HepG2 (cell line): ENCODE measurements at regions not wholly inside any gene's neighbourhood (a gene's known extent, or its start where the extent isn't known, plus 50 kb on each side); places are given as distances from the start of the nearest gene placed in this dataset.

ENCODE experiments used
- ATAC-seq: fragments of 200-7000 bp; cut with Tn5 transposase; 3 replicates; pipeline ENCODE4 v1.9.1; 2020; ENCODE audit warnings: mild to moderate bottlenecking, moderate library complexity
- BruUV-seq: library from RNA; stranded (reverse); fragments of 400-500 nt; replicated peaks from 2 replicates; lab custom pipeline; 2021; lab: Mats Ljungman, UMichigan
- CTCF ChIA-PET: fragments of 300-600 bp; formaldehyde crosslinking; extraction: SDS; loops from one replicate; lab custom pipeline; 2021; ENCODE audit warnings: low total read pairs, inconsistent platforms, low intra/inter-chr PET ratio; lab: Yijun Ruan, JAX
- POLR2A ChIA-PET: fragments of 350-600 bp; sonication (Branson Sonifier 250); formaldehyde crosslinking; loops from one replicate; lab custom pipeline; 2020; ENCODE audit warnings: antibody characterized with exemption, inconsistent platforms; lab: Yijun Ruan, JAX
- DNase-seq: peaks from one replicate; pipeline ENCODE4 v3.0.0-alpha.2; 2015; ENCODE audit warnings: low spot score
- FAIRE-seq: peaks from 3 replicates; lab custom pipeline; 2011; peaks lifted over from hg19 to GRCh38; lab: Jason Lieb, UNC
- H2AFZ ChIP-seq: one replicate; pipeline ENCODE4 v1.6.1; 2011; ENCODE audit warnings: low read length, inconsistent platforms
- H3K27ac ChIP-seq: fragments of 300-600 bp; 3 replicates; pipeline ENCODE4 v1.8.0; 2011; ENCODE audit warnings: mixed run types, mild to moderate bottlenecking, mixed read lengths, low read length, inconsistent platforms; ENCODE audit not compliant: insufficient read depth; ENCODE audit errors: extremely low read length
- H3K27me3 ChIP-seq, 2 experiments: fragments of 200-600 bp in 1 of 2; 2 replicates in 1 of 2; 3 replicates in 1 of 2; pipeline versions ENCODE4 v1.6.0 to v1.8.0; 2011; ENCODE audit warnings: low read length in 2 of 2, mild to moderate bottlenecking in 2 of 2, moderate library complexity in 2 of 2, inconsistent platforms in 1 of 2; ENCODE audit not compliant: insufficient read depth in 2 of 2, control insufficient read depth in 1 of 2
- H3K36me3 ChIP-seq, 2 experiments: fragments of 200-600 bp in 1 of 2; replicated peaks in 1 of 2; 2 replicates in 1 of 2; 3 replicates in 1 of 2; pipeline versions ENCODE4 v1.5.1 to v1.8.0; 2011; ENCODE audit warnings: low read length in 2 of 2, inconsistent platforms in 1 of 2; ENCODE audit not compliant: insufficient read depth in 2 of 2, control insufficient read depth in 1 of 2
- H3K4me1 ChIP-seq: 2 replicates; pipeline ENCODE4 v1.5.1; 2012; ENCODE audit warnings: low read length, inconsistent platforms; ENCODE audit not compliant: insufficient read depth
- H3K4me2 ChIP-seq: 2 replicates; pipeline ENCODE4 v1.6.0; 2011; ENCODE audit warnings: low read depth, low read length, inconsistent platforms
- H3K4me3 ChIP-seq, 3 experiments: fragments of 200-600 bp in 1 of 3; sonication (generic), shearing (Covaris generic) in 1 of 3; replicated peaks in 1 of 3; 2 replicates each; pipeline ENCODE4 v1.5.1; 2011 to 2016; ENCODE audit warnings: low read length in 3 of 3, inconsistent platforms in 2 of 3, low read depth in 2 of 3, mild to moderate bottlenecking in 2 of 3, control low read depth in 1 of 3, mixed read lengths in 1 of 3; ENCODE audit not compliant: insufficient read depth in 1 of 3
- H3K79me2 ChIP-seq: one replicate; pipeline ENCODE4 v1.6.1; 2011; ENCODE audit warnings: low read length, inconsistent platforms; ENCODE audit not compliant: insufficient read depth
- H3K9ac ChIP-seq: 2 replicates; pipeline ENCODE4 v1.6.0; 2011; ENCODE audit warnings: mild to moderate bottlenecking, low read depth, low read length, inconsistent platforms; ENCODE audit not compliant: insufficient read depth
- H3K9me3 ChIP-seq: 2 replicates; pipeline ENCODE4 v1.5.1; 2012; ENCODE audit warnings: mild to moderate bottlenecking, low read length
- H4K20me1 ChIP-seq: 2 replicates; pipeline ENCODE4 v1.6.0; 2011; ENCODE audit warnings: inconsistent platforms, mild to moderate bottlenecking, low read length, moderate library complexity; ENCODE audit not compliant: insufficient read depth
- ADNP ChIP-seq: sonication (generic); formaldehyde crosslinking; IDR thresholded peaks from 2 replicates; pipeline ENCODE4 v1.4.0; 2020; ENCODE audit warnings: missing genetic modification reagents
- HOXA9 ChIP-seq: sonication (generic); formaldehyde crosslinking; IDR thresholded peaks from 2 replicates; pipeline ENCODE4 v1.8.1; 2022; ENCODE audit warnings: missing genetic modification reagents, mild to moderate bottlenecking, moderate library complexity, borderline replicate concordance
- KDM1A ChIP-seq: IDR thresholded peaks from 2 replicates; pipeline ENCODE4 v1.6.1; 2016; ENCODE audit warnings: missing compliant biosample characterization
- PAWR ChIP-seq: sonication (generic); formaldehyde crosslinking; IDR thresholded peaks from 2 replicates; pipeline ENCODE4 v1.4.0; 2020; ENCODE audit warnings: missing genetic modification reagents, mild to moderate bottlenecking, borderline replicate concordance
- PTBP1 ChIP-seq: fragments of 200-400 bp; formaldehyde crosslinking; IDR thresholded peaks from 2 replicates; pipeline ENCODE4 v1.6.1; 2018; ENCODE audit warnings: low read length, low read depth; ENCODE audit not compliant: poor library complexity, severe bottlenecking
- RORA ChIP-seq: sonication (generic); formaldehyde crosslinking; IDR thresholded peaks from 2 replicates; pipeline ENCODE4 v1.5.0; 2020; ENCODE audit warnings: mild to moderate bottlenecking, missing genetic modification reagents, moderate library complexity
- SETDB1 ChIP-seq: sonication (generic); formaldehyde crosslinking; IDR thresholded peaks from 2 replicates; pipeline ENCODE4 v1.5.1; 2020; ENCODE audit warnings: missing genetic modification reagents, mild to moderate bottlenecking, borderline replicate concordance
- YEATS4 ChIP-seq: sonication (generic); formaldehyde crosslinking; IDR thresholded peaks from 2 replicates; pipeline ENCODE4 v1.4.0; 2020; ENCODE audit warnings: missing genetic modification reagents, borderline replicate concordance
- ZNF326 ChIP-seq: sonication (generic); formaldehyde crosslinking; IDR thresholded peaks from 2 replicates; pipeline ENCODE4 v1.4.0; 2020; ENCODE audit warnings: missing genetic modification reagents, borderline replicate concordance
- ZSCAN25 ChIP-seq: sonication (generic); formaldehyde crosslinking; IDR thresholded peaks from 2 replicates; pipeline ENCODE4 v1.8.0; 2022; ENCODE audit warnings: mild to moderate bottlenecking, missing genetic modification reagents
- WGBS: methylation state at CpG from one replicate; pipeline ENCODE4 v1.1.6; 2017; ENCODE audit warnings: low lambda C conversion rate; 5-methylcytosine and 5-hydroxymethylcytosine counted together
- in situ Hi-C: cut with HindIII; loops from 2 replicates; pipeline ENCODE4 v1.10.0; 2017; ENCODE audit warnings: low pct_unique_long_range_greater_than_20kb; ENCODE audit not compliant: extremely low pct_ligation_motif_present
- intact Hi-C: fragments of 100-400 bp; cut with micrococcal nuclease; formaldehyde crosslinking; loops from one replicate; pipeline ENCODE4 v1.10.0; 2022; ENCODE audit not compliant: unreplicated experiment
- TF ChIP-seq, protein P1 (sequence below): sonication (generic); formaldehyde crosslinking; IDR thresholded peaks from 2 replicates; pipeline ENCODE4 v1.4.0; 2020; ENCODE audit warnings: missing genetic modification reagents
- TF ChIP-seq, protein P2 (sequence below): sonication (generic); formaldehyde crosslinking; IDR thresholded peaks from 2 replicates; pipeline ENCODE4 v1.5.0; 2020; ENCODE audit warnings: missing genetic modification reagents

DNA sequence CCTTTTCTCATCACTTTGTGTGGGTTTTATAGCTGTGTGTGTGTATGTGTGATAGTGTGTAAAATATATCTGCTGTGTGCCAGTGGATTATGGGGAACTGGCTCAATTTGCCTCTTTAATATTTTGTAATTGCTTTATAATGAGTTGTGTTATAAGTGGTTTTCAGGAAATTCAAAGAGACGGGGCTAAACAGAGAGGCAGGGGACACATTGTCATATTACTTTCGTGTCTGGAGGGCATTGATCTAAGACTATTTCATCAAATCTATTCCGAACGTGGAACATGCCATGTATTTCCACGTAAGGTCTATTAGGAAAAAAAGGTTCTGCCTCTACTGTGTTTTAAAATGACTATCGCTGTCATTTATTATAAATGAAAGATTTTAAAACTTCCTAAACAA lies 793.2 kb upstream of the TMEM132C start (continued):
- TF ChIP-seq, protein P1, sequence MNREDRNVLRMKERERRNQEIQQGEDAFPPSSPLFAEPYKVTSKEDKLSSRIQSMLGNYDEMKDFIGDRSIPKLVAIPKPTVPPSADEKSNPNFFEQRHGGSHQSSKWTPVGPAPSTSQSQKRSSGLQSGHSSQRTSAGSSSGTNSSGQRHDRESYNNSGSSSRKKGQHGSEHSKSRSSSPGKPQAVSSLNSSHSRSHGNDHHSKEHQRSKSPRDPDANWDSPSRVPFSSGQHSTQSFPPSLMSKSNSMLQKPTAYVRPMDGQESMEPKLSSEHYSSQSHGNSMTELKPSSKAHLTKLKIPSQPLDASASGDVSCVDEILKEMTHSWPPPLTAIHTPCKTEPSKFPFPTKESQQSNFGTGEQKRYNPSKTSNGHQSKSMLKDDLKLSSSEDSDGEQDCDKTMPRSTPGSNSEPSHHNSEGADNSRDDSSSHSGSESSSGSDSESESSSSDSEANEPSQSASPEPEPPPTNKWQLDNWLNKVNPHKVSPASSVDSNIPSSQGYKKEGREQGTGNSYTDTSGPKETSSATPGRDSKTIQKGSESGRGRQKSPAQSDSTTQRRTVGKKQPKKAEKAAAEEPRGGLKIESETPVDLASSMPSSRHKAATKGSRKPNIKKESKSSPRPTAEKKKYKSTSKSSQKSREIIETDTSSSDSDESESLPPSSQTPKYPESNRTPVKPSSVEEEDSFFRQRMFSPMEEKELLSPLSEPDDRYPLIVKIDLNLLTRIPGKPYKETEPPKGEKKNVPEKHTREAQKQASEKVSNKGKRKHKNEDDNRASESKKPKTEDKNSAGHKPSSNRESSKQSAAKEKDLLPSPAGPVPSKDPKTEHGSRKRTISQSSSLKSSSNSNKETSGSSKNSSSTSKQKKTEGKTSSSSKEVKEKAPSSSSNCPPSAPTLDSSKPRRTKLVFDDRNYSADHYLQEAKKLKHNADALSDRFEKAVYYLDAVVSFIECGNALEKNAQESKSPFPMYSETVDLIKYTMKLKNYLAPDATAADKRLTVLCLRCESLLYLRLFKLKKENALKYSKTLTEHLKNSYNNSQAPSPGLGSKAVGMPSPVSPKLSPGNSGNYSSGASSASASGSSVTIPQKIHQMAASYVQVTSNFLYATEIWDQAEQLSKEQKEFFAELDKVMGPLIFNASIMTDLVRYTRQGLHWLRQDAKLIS (CRISPR knock-in tag), result no peak
- no peak for TF ChIP-seq ZNF326 (CRISPR knock-in tag)
- TF ChIP-seq ZSCAN25 (CRISPR knock-in tag), result no peak
- TF ChIP-seq SETDB1 (CRISPR knock-in tag), result no peak
- TF ChIP-seq, protein P2, sequence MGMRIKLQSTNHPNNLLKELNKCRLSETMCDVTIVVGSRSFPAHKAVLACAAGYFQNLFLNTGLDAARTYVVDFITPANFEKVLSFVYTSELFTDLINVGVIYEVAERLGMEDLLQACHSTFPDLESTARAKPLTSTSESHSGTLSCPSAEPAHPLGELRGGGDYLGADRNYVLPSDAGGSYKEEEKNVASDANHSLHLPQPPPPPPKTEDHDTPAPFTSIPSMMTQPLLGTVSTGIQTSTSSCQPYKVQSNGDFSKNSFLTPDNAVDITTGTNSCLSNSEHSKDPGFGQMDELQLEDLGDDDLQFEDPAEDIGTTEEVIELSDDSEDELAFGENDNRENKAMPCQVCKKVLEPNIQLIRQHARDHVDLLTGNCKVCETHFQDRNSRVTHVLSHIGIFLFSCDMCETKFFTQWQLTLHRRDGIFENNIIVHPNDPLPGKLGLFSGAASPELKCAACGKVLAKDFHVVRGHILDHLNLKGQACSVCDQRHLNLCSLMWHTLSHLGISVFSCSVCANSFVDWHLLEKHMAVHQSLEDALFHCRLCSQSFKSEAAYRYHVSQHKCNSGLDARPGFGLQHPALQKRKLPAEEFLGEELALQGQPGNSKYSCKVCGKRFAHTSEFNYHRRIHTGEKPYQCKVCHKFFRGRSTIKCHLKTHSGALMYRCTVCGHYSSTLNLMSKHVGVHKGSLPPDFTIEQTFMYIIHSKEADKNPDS, result no peak

DNA sequence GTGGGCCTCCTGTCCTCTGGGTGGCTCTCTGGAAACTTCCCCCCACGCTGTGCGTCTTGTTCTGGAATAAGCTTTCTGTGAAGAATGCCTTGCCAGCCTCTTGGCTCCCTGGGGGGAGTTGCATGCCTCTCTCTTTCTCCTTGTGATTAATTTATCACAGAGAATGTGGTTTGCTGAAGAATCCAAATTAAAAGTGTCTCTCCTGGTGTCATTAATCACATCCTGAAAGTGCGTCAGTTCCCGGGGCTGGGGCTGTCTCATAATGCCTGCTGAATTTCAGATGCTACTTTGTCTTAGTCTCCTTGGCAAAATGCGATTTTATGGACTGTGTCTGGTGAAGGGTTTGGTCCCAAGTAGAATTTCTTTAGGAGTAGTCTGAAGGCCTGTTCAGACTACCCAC lies 787.7 kb upstream of the TMEM132C start:
- ATAC-seq (no peak), FAIRE-seq (no peak), DNase-seq (no peak)
- no peak overlapping the region for H3K4me3 ChIP-seq
- TF ChIP-seq PAWR (CRISPR knock-in tag) (no peak), RORA (CRISPR knock-in tag) (no peak), KDM1A (CRISPR knock-in tag) (no peak), YEATS4 (no peak), HOXA9 (CRISPR knock-in tag) (no peak), ADNP (no peak), PTBP1 (no peak)
- no peaks in the 10 kb centered on the region for H3K27me3 ChIP-seq
- H4K20me1 ChIP-seq, result no peaks in the 10 kb centered on the region
- no peaks in the 10 kb centered on the region for H3K4me1 ChIP-seq
- peaks cover 6% of the 10 kb centered on the region; the same call in 1 of the 2 replicates for H3K9me3 ChIP-seq
- H3K79me2 ChIP-seq, result no peaks in the 10 kb centered on the region
- in situ Hi-C loops (no loop called here), intact Hi-C loops (no loop called here)
- ChIA-PET CTCF (no interaction called here), POLR2A (no interaction called here)
- no peak overlapping the region for H2AFZ ChIP-seq
- no peak overlapping the region for H3K27ac ChIP-seq
- H3K9ac ChIP-seq, result no peak overlapping the region
- WGBS, result 46% methylated on average over 5 of the region's 5 CpGs
- H3K4me2 ChIP-seq, result no peak overlapping the region
- BruUV-seq, result no TSS peak
- no peaks in the 10 kb centered on the region for H3K36me3 ChIP-seq
